ENCODE measurements at regions not wholly inside any gene's neighbourhood (a gene's known extent, or its start where the extent isn't known, plus 50 kb on each side); places are given as distances from the start of the nearest gene placed in this dataset.

GRCh38 chr5:72625332-72625731 is 118.1 kb upstream of the ZNF366 start:
- no peak for TF ChIP-seq CTCF (IDR thresholded peaks at IDR 0.05)
- TF ChIP-seq POLR2A (IDR thresholded peaks at IDR 0.05) = no peak

Data from thyroid gland (tissue), 4 donors.